GM18502 (cell line): ENCODE measurements at regions not wholly inside any gene's neighbourhood (a gene's known extent, or its start where the extent isn't known, plus 50 kb on each side); places are given as distances from the start of the nearest gene placed in this dataset.
A peak's percentile ranks its signal among the peaks of the same experiment; 100 is the strongest.
"Not testable (repeated sequence)": the region's sequence is repeated elsewhere in the genome, so short reads cannot be mapped to it uniquely, and the experiment has no call there.

Source experiments
- ATAC-seq: cut with Tn5 transposase; IDR thresholded peaks from one replicate; pipeline ENCODE4 v1.9.1; 2021; ENCODE audit warnings: mild to moderate bottlenecking; ENCODE audit not compliant: unreplicated experiment, poor library complexity

DNA sequence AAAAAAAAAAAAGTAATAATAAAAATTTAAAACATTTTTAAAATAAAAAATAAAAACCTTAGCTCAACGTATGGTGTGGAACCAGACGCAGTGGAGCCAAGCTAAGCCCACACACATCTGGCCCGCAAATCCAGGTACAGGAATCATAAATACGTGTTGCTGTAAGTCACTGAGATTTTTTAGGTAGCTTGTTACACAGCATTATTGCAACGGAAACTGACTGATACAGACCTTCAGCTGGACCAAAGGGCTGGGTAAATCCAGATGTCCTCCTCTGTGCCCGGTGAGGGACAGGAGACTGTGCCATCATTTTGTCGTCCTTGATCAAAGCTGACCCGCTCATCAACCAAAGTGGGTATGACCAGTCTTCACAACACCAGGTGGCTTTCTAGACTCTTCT is 104.9 kb downstream of the TMEM130 start:
- ATAC-seq = no peak

DNA sequence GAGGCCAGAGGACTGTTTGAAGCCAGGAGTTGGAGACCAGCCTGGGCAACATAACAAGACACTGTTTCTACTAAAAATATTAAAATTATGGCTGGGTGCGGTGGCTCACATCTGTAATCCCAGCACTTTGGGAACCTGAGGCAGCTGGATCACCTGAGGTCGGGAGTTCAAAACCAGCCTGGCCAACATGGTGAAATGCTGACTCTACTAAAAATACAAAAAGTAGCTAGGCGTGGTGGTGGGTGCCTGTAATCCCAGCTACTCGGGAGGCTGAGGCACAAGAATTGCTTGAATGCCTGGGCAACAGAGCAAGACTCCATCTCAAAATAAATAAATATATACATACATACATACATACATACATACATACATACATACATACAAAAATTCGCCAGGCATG is 99.7 kb downstream of the TMEM130 start:
- not testable (repeated sequence) for ATAC-seq

DNA sequence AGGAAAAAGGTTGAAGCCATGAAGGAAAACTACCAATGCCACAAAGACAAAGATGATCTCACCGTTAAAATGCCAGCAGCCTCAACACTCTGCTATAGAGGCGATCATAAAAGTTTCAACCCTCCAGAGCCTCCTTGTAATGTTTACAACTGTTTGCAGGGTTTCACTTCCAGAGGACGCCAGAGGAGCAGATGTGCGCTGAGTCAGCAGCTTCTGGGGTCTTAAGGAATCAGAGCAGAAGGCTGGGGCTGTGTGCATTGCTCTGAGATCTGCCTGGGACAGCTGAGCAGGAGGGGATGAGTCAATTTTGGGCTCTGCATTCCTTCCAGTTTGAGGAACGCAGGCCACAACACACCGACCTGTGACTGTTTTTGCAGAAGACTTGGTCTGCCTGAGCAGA is 98.3 kb downstream of the TMEM130 start:
- peak; percentile 65 for ATAC-seq

DNA sequence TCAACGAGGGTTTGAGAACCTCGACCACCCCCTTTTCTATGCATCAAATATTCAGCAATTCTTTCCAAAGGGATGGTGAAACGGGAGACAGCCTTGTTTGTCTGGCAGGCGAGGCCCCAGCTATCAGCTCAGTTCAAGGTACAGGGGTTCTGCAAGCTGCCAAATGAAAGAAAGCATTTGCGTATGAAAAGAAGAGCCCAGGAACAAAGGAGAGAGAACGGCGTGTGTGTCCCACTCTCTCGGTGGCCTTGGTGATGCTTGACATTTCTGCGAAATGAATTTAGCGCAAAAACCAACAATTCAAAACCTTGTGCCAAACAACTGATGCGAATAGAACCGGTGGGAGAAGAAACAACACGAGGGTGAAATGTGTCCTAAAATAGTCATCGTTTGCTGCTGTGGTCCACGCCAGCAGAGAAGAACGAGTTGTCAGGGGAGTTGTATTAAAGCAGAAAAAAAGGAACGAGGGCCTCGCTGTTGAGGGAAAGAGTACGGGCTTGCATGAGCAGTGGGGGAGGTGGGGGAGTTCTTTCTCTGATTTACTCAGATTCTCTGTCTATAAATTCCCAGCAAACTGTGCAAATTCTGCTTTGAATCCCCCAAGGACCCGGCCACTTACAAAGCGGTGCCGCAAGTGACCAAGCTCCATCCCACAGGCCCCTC is 97.7 kb downstream of the TMEM130 start:
- peak; percentile 49 for ATAC-seq

DNA sequence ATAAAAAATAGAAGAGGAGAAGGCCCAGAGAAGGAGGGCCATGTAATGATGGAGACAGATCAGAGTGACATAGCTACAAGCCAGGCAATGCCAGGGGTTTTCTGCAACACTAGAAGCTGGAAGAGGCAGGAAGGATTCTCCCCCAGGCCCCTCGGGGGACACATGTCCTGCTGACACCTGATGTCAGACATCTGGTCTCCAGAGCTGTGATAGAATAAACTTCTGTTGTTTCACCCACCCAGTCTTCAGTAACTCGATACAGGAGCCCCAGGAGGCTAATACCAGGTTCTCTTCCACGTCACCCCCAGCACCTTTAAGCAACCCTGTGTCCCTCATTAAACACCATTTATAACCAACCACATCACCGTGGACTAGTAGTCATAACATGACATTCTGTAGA is 94.9 kb downstream of the TMEM130 start:
- no peak for ATAC-seq

DNA sequence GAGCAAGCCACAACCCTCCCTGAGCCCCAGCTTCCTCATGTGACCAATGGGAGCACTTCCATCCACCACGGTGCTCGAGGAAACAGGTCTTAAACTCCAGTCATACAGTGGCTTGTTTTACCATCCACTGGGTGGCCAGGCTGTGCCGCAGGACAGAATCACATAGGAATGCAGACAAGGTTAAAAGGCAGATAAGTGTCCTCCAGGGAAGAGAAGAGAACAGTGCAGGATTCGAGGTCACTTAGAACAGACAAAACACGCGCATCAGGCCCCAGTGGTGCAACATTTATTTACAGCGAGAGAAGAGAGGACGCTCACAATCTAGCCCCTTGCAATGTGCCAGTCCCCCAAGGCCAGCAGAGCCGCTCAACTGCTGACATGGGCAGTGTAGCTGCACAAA is 92.8 kb downstream of the TMEM130 start:
- ATAC-seq = no peak

DNA sequence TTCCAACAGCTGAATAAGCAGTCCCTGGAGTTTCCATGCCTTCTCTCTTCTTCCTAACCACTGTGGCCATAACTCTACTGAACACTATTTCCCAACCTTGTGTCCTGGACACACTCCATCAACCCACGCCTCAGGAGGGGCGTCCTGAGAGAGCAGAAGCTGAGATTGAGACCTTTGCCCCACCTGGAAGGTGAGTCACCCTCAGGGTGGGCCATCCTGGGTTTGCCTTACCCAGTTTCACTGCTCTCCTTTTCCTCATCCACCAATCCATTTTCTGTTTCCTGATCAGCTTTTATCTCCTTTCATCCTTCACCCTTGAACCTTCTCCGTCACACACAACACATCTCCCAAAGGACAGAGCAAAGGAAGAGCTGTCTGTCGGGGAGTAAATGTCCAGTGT is 91.4 kb downstream of the TMEM130 start:
- ATAC-seq = no peak

DNA sequence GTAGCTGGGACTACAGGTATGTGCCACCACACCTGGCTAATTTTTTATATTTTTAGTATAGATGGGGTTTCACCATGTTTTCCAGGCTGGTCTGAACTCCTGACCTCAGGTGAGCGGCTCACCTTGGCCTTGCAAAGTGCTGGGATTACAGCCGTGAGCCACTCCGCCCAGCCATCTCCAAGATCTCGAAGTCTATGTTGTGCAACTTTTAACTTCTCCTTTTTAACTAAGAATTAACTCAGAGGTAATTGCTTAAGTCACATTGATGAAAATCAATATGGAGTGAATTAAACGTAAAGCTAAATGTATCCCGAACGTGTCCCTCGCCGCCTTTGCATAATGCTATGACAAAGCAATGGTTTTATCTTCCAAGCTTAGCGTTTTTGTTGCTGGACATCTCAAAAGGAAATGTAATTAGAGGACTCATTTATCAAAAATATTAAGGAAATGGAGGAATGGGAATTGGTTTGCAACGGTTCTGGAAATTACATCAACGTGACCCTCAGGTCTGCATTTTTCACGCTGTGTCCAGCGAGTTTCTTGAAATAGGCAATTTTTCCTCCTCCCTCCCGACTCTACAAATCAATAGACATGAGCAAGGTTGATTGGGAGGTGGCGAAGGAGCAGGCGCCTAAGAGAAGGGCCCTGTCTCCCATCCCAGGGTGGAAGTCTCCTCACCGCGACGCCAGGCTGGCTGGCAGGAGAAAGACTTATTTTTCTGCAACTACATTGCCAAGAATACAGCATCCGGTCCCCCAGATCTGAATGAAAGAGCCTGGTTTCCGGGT is 89.8 kb downstream of the TMEM130 start:
- no peak for ATAC-seq

DNA sequence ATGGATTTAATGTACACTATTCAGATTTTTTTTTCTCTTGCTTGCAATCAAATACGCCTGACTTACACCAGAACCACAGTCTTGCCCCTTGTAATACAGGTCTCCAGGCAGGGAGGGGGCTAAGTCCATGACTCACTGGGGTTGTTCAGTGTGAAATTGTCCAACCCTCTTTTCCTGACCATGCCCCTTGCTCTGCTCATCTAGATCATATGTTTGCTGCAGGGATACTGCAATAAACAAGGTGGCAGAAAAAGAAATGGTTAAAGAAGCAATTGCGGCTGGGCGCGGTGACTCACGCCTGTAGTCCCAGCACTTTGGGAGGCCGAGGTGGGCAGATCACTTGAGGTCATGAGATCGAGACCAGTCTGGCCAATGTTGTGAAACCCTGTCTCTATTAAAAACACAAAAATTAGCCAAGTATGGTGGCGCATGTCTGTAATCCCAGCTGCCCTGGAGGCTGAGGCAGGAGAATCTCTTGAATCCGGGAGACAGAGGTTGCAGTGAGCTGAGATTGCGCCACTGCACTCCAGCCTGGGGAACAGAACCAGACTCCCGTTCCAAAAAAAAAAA is 85.5 kb downstream of the TMEM130 start:
- ATAC-seq = no peak

DNA sequence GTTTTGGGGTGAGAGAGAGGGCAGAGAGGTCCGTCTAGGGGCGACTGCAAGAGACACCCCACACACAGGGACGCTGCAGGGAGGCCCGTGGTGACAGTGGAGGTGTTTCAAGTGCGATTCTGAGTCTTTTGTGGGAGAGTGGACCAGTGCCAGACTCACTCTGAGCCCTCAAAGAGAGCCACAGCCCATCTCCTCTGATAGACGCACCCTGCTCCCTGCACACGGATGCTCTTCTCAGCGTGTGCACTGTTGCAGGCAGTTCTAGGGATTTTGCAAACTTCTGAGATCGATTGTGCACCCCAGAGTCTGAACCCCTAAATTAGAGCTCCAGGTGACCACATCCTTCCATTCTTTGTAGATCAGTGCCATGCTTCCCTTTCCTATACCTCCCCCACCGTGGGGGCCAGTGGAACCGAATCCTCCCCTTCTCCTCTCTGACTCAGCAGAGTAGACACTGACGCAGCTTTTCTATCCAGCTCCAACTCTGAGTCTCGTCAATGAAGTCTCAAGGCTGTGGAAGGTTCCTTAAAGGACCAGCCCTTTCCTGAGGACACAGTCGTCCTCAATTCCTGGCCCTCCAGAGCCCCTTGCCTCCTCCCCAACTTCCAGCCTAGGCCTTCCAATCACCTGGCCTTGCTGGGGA is 83.8 kb downstream of the TMEM130 start:
- ATAC-seq = no peak

DNA sequence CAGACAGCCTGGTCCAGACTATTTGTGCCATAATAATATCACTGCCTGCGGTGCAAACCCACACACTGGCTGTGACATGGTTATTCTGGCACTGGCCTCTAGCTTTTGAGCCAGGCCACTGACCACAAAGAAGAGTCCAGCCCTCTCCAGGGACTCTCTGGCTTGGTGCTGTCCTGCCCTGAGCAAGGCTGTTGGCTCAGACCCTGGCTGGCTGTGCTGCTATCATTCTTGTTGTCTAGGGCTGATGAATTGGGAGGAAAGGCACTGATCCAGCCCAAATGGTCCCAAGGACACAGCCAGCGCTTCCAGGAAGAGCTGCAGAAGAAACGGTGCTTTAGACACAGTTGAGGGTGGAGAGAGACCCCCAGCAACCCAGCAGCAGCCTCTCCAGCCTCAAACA is 80.8 kb downstream of the TMEM130 start:
- ATAC-seq = no peak

DNA sequence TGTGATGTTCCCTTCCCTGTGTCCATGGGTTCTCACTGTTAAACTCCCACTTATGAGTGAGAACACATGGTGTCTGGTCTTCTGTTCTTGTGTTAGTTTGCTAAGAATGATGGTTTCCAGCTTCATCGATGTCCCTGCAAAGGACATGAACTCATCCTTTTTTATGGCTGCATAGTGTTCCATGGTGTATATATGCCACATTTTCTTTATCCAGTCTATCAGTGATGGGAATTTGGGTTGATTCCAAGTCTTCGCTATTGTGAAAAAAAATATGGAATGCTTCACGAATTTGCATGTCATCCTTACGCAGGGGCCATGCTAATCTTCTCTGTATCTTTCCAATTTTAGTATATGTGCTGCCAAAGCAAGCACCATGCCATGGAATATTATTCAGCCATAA is 75.4 kb downstream of the TMEM130 start:
- ATAC-seq = not testable (repeated sequence)

DNA sequence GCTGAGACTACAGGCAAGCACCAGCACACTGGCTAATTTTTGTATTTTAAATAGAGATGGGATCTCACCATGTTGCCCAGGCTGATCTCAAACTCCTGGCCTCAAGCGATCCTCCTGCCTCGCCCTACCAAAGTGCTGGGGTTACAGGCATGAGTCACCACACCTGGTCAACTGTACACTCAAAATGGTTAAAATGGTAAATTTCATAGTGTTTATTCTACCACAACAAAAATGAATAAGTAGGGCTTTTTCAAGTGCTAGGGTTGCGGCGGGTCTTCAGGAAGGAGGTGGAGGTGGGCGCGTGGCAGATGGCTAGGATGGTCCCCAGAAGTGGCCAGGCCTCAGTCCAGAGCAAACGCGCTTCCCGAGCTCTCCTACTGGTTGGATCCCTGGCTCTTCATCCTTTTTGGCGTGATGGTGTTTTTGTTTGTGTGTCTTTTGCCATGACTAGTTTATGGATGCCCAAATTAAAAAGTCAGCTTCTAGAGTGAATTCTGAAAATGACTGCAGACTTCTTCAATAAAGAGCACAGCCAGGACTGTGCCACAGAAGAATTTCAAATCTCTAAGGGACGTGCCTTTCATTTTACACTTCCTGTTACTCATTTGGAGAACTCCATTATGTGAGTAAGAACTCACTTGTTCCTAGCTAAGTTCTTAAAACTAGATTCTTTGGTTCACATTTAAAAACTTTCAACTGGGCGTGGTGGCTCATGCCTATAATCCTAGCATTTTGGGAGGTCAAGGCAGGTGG is 73.9 kb downstream of the TMEM130 start:
- ATAC-seq = peak; percentile 96
